HG03558 (cell line): ENCODE measurements at regions not wholly inside any gene's neighbourhood (a gene's known extent, or its start where the extent isn't known, plus 50 kb on each side); places are given as distances from the start of the nearest gene placed in this dataset.

Experiments used
- ATAC-seq: cut with Tn5 transposase; IDR thresholded peaks from one replicate; pipeline ENCODE4 v1.9.1; 2021; ENCODE audit warnings: moderate number of reproducible peaks; ENCODE audit not compliant: unreplicated experiment; ENCODE audit errors: extremely low read depth

DNA sequence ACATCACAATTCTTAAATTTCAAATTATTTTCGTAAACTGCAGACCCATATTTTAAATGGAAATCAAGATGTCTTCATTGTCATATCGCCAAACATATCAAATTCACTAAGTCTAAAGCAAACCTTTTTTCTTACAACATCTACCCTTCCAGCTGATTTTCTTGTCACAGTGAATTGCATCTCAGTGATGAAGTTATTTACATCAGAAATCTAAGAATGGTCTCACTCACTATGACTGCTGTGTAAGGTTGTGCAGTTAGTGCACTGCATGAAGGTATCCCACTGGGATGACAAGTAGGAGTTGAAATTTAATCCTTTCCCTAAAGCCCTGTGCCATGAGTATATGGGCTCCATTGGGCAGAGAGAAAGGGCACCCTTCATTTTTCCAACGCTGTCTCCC, 399.4 kb upstream of the ITGA1 start:
- no peak for ATAC-seq

DNA sequence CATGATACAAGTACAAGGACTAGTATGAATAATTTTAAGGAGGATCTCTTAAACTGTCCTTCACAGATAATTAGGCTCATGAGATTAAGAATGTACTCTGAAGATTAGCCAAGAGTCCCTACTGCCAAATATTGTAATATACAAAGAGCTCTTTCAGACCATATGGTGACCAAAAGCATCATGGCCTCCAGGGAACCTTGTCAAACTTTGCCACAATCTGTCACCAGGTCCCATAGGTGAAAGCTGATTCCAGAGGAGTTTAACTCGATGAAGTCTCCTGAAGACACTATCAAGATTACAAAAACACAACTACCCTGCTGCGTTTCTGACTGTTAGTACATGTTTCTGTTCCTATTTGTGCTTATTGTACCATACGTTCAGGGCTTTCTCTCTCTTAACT, 395.4 kb upstream of the ITGA1 start:
- no peak for ATAC-seq

DNA sequence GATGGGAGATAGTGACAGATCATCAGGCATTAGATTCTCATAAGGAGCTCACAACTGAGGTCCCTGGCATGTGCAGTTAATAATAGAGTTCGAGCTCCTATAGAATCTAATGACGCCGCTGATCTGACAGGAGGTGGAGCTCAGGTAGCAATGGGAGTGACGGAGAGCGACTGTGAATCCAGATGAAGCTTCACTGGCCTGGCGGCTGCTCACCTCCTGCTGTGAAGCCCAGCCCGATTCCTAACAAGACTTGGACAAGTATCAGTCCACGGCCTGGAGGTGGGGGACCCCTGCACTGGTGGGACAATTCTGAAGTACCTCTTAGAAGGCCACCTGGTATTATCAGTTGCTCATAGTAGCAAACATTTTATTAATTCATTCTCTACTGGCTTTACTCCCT, 377.9 kb upstream of the ITGA1 start:
- ATAC-seq = no peak

- ATAC-seq = no peak
These were observed 368.4 kb upstream of the ITGA1 start for GRCh38 chr5:52419357-52419756.

- ATAC-seq = no peak
These were observed 360.1 kb upstream of the ITGA1 start for GRCh38 chr5:52427615-52428014.

DNA sequence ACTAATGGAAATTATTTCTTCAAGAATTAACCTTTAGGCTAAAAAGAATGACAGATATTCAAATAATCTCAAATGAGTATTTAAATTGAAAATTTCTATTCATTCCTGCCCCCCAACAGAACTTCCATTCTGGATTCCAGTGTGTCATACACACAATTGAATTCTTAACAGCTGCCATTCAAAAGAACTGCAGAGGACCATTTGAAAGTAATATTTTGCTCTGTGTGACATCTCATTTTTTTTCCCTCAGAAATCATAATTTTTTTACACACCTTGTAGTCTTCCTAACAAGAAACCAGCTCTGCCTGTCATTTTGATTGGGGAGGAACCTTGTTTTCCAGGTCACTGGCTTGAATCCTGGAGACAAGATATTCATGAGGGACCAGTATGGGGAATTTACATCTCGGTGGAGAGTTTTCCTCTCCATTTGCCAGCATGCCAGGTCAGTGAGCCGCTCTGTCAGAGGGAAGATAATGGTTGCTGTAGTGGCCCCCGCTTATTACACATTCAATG, 358.7 kb upstream of the ITGA1 start:
- no peak for ATAC-seq

- ATAC-seq = no peak
These were observed 345.9 kb upstream of the ITGA1 start for GRCh38 chr5:52441768-52442167.

- ATAC-seq = no peak
These were observed 344.5 kb upstream of the ITGA1 start for GRCh38 chr5:52443187-52443586.

GRCh38 chr5:52448111-52448510, 339.6 kb upstream of the ITGA1 start:
- no peak for ATAC-seq

DNA sequence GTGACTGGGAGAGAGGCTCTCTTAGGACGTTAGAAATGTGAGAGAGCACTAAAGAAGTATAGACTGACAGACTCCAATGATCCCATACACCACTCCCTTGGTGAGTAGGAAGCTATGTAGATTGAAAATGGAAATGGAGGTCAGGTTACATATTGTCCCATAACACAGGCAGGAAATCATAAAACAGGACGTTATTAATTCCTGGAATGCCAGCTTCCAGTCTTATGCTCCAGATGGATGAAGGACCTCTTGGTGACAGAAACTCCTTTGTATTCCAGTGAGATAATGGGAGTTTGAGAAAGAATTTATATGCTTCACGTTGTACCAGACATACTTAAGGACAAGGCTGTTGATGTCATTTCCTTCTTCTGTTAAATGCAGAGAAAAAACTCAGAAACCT, 338.2 kb upstream of the ITGA1 start:
- no peak for ATAC-seq

DNA sequence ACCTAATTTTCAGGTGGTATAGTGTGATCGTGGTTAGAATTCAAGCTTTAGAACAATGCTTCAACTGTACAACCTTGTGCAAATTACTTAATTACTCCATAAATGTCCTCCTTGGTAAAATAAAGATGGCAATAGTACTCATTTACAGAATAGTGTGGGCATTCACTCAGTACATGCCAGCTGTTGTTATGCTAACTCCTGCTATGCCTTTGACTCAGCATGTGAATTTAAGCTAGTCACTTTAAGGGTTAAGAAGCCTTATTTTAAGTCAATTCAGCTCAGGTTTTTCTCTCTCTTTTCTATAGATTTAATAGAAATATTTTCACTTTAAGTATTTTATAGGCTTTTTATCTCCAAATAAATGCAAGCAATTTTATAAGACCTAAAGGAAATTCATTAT, 335.6 kb upstream of the ITGA1 start:
- ATAC-seq = no peak

GRCh38 chr5:52453176-52453575, 334.5 kb upstream of the ITGA1 start:
- ATAC-seq = no peak

- ATAC-seq = no peak
These were observed 331.8 kb upstream of the ITGA1 start for GRCh38 chr5:52455920-52456319.

- ATAC-seq = no peak
These were observed 329.9 kb upstream of the ITGA1 start for GRCh38 chr5:52457810-52458209.

DNA sequence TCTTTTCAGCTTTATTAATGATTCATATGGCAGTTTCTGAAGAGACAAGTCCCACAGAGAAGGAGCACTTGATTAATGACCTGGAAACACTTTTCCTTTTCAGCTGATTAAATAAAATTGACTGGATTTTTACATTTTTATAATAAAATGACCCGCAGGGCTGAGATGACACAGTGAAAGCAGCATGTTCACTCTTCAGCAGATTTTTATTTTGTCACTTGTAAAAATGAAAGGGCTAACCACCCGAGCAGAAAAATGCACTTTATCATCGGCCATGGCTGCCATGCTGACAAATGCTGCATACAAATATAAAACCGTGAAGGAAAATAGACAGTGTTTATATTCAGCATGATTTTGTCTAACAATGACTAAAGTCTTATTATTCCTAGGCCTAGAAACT, 321.6 kb upstream of the ITGA1 start:
- ATAC-seq = no peak

- no peak for ATAC-seq
These were observed 320.8 kb upstream of the ITGA1 start for GRCh38 chr5:52466749-52467520.

DNA sequence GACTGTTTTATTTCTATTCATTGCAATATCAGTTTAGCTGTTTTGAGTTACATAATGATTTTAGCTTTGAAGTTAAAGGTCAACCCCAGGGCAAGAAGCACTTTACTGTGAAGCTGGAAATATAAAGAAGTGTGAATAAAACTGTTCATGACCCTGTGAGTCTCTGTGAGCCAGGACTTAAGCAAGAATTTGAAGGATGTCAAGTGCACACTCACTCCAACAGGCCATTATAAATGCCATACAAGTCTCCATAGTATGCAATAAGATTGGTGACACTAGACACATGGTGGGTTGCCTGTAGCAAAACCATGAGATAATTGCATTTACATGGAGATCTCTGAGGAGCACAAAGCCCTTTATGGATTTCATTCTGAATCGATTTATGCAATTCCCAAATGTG, 318.7 kb upstream of the ITGA1 start:
- ATAC-seq = no peak

DNA sequence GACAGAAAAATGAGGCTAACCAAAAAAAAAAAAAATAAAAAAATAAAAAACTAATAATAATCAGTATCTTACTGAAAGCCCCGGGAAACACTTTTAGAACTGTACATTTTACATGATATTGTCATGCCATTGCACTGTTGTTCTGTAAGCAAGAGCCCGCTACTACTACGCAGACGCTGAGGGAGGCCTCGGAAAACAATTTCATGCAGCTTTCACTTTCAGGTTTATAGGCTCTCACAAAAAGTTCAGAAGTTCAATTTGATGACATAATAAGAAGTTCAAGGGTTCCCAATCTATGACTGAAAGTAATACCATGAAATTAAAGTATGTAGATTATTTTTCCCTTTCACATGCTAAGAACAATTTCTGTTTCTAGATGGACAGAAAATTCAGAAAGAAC, 318.3 kb upstream of the ITGA1 start:
- ATAC-seq = no peak

DNA sequence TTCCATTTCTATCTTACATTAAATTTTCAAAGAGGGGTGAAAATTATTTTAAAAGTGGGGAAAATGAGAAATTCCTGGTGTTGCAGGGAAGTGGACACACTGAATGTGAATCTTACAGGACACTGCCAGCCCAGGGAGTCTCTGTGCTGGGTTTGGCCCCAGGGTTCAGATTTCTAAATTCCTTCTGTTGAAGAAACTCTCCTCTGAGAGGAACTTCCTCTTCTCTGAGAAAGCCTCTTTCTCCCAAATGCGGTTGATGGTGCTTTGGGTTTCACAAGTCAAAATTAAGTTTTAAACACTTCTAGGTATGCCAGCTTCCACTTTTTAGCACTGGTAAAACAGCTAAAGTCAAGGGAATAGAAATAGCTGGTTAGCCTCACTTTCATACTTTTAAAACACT, 317.9 kb upstream of the ITGA1 start:
- no peak for ATAC-seq

GRCh38 chr5:52476346-52476745, 311.4 kb upstream of the ITGA1 start:
- no peak for ATAC-seq

DNA sequence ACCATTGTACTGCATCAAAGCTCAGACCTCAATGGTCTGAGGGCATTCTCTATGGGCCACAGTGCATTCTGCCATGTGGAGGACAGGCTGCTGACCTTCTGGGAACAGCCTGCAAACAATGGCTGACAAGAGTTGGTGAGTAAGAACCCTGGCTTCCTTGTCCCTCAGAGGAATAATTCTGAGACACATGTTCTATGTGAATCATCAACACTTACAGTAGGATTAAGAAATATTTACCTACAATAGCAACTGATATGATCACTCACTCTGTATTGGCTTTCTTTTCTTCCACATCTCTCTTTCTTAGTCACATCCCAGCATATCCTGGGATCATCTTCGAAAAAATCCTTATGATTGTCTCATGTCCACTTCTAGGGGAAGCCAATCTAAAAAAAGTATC, 306.5 kb upstream of the ITGA1 start:
- ATAC-seq = no peak

DNA sequence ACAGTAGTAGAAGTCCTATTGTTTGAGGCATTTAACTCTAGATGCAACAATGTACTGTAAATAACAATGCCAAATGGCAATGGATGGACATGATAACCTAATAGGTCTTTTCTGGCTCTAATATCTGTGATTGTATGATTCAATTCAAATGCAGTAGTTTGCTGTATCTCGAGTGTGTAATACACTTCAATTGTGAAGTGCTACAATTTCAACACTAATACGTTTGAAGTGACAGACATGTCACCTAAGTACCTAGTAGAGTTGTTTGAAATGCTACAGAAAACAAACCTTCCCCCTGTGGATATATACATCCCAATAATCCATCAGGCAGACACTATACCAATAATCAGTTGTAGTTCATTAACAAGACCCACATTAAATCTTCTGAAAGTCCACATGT, 305.9 kb upstream of the ITGA1 start:
- no peak for ATAC-seq
